GM20000 (cell line): ENCODE measurements at regions not wholly inside any gene's neighbourhood (a gene's known extent, or its start where the extent isn't known, plus 50 kb on each side); places are given as distances from the start of the nearest gene placed in this dataset.

Source experiments
- DNase-seq: peaks from one replicate; pipeline ENCODE4 v3.0.0; 2012; ENCODE audit warnings: low spot score
- TF ChIP-seq, protein P1 (sequence below): IDR thresholded peaks from 2 replicates; pipeline ENCODE4 v1.5.1; 2012; ENCODE audit warnings: mild to moderate bottlenecking, control low read depth; ENCODE audit errors: extremely low read depth, missing control alignments

DNA sequence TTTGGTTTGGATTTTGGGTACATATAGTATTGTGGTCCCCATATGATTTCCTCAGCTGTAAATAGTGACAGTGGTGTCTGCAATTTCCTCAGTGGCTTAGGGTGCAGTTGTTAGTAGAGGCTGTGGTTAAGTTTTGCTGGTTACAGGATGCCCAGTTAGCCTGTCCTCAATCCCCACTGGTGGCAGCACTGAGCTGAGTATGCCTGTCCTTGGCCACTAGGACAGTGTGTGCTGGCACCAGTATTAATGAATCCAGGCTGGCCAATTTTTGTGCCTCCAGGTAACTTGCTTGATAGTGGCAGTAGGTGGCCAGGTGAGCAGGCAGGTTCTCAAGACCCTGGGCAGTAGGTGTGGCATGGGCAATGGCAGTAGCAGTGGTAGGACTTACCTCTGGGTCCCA is 973.1 kb downstream of the TMEM182 start:
- TF ChIP-seq, protein P1, sequence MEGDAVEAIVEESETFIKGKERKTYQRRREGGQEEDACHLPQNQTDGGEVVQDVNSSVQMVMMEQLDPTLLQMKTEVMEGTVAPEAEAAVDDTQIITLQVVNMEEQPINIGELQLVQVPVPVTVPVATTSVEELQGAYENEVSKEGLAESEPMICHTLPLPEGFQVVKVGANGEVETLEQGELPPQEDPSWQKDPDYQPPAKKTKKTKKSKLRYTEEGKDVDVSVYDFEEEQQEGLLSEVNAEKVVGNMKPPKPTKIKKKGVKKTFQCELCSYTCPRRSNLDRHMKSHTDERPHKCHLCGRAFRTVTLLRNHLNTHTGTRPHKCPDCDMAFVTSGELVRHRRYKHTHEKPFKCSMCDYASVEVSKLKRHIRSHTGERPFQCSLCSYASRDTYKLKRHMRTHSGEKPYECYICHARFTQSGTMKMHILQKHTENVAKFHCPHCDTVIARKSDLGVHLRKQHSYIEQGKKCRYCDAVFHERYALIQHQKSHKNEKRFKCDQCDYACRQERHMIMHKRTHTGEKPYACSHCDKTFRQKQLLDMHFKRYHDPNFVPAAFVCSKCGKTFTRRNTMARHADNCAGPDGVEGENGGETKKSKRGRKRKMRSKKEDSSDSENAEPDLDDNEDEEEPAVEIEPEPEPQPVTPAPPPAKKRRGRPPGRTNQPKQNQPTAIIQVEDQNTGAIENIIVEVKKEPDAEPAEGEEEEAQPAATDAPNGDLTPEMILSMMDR, result no peak
- DNase-seq, result no peak

DNA sequence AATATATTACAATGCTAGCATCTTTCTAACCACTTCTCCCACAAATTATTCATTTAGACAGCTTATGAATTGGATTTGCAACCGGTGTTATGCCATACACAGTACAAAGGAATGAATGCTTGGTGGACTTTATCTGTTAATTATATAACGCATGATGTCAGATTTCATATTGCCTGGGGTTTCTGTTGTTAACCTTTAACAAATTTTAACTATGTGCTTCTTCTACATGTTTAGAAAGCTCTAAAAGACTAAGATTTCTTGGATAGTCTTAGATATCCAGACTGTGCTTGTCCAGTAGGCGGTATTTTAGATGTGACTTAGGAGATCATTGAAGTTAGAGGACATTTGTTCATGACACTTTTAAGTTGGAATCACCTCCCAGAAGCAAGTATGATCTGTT is 976.3 kb downstream of the TMEM182 start:
- TF ChIP-seq, protein P1, result no peak
- DNase-seq, result no peak

DNA sequence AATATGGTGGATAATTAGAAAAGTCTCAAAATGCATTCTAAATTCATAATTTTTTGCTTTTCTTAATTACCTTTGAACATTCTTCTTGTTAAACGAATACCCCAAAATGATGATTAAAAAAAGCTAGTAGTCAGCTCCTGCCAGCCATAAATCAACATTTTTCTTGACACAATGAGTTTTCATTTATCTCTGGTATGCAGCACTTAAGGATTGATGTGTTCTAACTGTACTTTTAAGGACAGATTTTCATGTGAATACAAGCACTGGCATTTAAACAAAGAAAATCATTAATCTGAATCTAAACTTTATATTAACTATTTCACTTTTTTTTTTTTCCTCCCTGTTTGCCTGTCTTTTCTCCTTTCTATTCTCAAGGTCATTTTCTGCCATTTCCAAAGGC is 976.8 kb downstream of the TMEM182 start:
- TF ChIP-seq, protein P1, result no peak
- DNase-seq, result no peak

DNA sequence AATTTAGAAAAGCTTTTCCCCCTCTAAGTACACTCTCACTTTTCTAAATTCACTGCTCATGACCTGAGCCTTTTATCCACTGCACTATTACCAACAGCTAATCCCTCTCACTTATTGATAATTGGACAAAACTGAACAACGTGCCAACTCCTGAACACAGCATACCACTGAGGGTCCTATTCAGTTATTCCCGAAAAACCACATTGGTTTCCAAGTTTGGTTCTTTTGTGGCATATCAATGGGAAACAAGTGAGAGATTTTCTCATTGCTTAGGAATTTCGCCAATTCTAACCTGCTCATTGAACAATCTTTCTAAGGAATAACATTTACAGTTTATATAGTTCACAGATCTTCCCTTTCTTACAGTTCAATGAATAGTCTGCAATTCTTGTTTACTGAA is 977.4 kb downstream of the TMEM182 start:
- TF ChIP-seq, protein P1, result no peak

DNA sequence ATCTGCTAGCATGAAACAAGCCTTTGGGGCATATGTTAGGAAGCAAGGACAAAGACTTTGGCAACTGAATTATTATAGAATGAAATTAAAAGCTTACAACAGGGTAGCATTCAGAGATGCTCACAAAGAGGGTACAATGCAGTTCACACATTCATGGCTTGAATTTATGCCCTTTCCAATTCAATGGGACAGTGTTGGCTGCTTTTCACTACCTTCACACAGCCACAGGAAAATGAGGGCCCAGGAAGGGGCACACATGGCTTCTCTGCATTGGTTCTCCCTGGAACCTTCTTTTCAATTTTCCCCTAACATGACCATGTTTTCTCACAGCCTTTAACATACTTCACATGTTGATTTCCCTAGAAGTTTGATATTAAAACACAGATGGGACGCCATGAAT is 978.1 kb downstream of the TMEM182 start:
- DNase-seq, result no peak
- TF ChIP-seq, protein P1, result no peak

More for the DNA sequence above, 977.4 kb downstream of the TMEM182 start:
- DNase-seq, result no peak

DNA sequence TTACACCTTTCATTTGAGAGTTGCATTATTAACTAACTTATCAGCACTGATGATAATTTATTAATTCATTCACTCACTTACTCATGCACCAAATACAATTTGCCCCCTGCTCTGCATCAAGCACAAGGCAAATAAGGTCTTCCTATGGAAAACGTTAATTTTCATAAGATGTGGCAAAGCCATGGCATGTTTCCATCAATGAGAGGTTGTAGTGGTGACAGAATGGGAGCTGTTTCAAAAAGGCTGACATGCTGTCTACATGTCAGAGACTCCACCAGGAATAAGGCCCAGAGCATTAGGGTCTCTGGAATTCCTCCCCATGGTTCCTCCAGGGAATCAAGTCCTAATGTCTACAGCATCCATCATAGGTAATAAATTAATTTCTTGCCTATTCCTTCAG is 978.8 kb downstream of the TMEM182 start:
- TF ChIP-seq, protein P1, result no peak
- no peak for DNase-seq

DNA sequence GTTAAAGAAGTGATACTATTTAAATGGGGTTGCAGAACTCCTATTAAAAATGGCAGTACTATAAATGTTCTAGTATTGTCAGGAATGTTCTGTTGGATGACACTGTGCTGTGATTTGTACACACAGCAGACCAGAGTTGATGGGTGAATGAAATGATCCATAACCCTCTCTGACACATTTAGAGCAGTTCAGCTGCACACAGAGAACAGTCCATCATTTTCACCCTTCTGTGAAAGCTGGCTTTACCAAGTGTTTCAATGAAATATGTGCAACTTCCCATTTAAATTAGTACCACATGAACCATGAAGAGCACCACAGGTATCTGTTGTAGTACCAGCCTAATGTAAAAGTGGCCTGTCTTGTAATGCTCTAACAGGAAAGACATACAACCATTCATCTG is 981.4 kb downstream of the TMEM182 start:
- TF ChIP-seq, protein P1, result no peak
- no peak for DNase-seq

DNA sequence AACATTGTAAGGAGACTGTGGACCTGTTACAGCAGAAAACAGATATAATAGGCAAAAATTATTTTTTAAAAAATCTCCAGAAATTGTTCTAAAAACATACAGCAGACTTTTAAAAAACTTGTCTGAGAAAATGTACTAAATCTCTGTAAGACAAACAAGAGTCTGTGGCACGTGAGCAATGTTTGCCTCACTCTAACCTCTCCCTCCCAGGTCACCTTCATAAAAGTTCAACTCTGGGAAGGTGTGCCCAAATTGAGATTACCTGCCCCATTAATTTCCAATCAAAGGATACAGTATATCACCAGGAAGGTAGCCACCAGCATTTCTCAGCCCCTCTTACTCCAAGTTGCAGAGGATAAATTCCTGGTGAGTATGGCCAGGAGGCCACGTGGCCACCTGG is 992.7 kb downstream of the TMEM182 start:
- TF ChIP-seq, protein P1, result no peak

More for the DNA sequence above, 992.7 kb downstream of the TMEM182 start:
- no peak for DNase-seq
